Esophagus muscularis mucosa (tissue), 4 donors: ENCODE measurements at regions not wholly inside any gene's neighbourhood (a gene's known extent, or its start where the extent isn't known, plus 50 kb on each side); places are given as distances from the start of the nearest gene placed in this dataset.
"Not testable (repeated sequence)": the region's sequence is repeated elsewhere in the genome, so short reads cannot be mapped to it uniquely, and the experiment has no call there.

Source experiments
- CTCF ChIP-seq, 3 experiments: fragments of 200-600 bp in 2 of 3; fragments of 450-650 bp in 1 of 3; sonication (generic) in 2 of 3; IDR thresholded peaks; one replicate each; pipeline ENCODE4 v1.5.1; 2017 to 2019; ENCODE audit warnings: antibody characterized with exemption in 3 of 3, mild to moderate bottlenecking in 2 of 3, moderate library complexity in 1 of 3
- EP300 ChIP-seq: sonication (generic); formaldehyde crosslinking; IDR thresholded peaks from one replicate; pipeline ENCODE4 v1.6.1; 2017; ENCODE audit warnings: antibody characterized with exemption
- POLR2A ChIP-seq: fragments of 450-650 bp; IDR thresholded peaks from one replicate; pipeline ENCODE4 v1.6.1; 2017; ENCODE audit warnings: antibody characterized with exemption, moderate library complexity, mild to moderate bottlenecking, low read depth
- POLR2AphosphoS5 ChIP-seq, 2 donors: sonication (generic); formaldehyde crosslinking; IDR thresholded peaks; one replicate each; pipeline ENCODE4 v1.6.1; 2017; ENCODE audit warnings: antibody characterized with exemption in 2 of 2

- TF ChIP-seq POLR2A; CTCF (IDR thresholded peaks at IDR 0.05); EP300; POLR2AphosphoS5 (IDR thresholded peaks at IDR 0.05): not testable (repeated sequence)
Measured at GRCh38 chr14:37785298-37785697, 189.9 kb downstream of the TTC6 start.
